ENCODE measurements at regions not wholly inside any gene's neighbourhood (a gene's known extent, or its start where the extent isn't known, plus 50 kb on each side); places are given as distances from the start of the nearest gene placed in this dataset.

GRCh38 chr10:55897490-55897921, 463.6 kb downstream of the ZWINT start:
- TF ChIP-seq POLR2AphosphoS5 (IDR thresholded peaks at IDR 0.05; ENCODE audit: insufficient read depth in 1 of 2, low read depth in 1 of 2) (no peak), CTCF (IDR thresholded peaks at IDR 0.05) (no peak), POLR2A (IDR thresholded peaks at IDR 0.05) (no peak)
- intact Hi-C loops (cut with DNase I), result no loop called here
- H3K4me3 ChIP-seq, result no peak overlapping the region
- no peaks in the 10 kb centered on the region for H3K27me3 ChIP-seq
- H3K4me1 ChIP-seq, result no peaks in the 10 kb centered on the region
- H3K9me3 ChIP-seq, result no peaks in the 10 kb centered on the region
- H3K27ac ChIP-seq, result no peak overlapping the region
- no peaks in the 10 kb centered on the region for H3K36me3 ChIP-seq
- no peak for DNase-seq (ENCODE audit: extremely low spot score in 2 of 2)

- DNase-seq (ENCODE audit: extremely low spot score in 2 of 2), result no peak
- intact Hi-C loops (cut with DNase I), result no loop called here
- Histone ChIP-seq H3K9me3 (no peaks in the 10 kb centered on the region), H3K27ac (no peak overlapping the region), H3K4me1 (no peaks in the 10 kb centered on the region), H3K27me3 (no peaks in the 10 kb centered on the region), H3K4me3 (no peak overlapping the region), H3K36me3 (no peaks in the 10 kb centered on the region)
- no peak for TF ChIP-seq POLR2AphosphoS5 (IDR thresholded peaks at IDR 0.05; ENCODE audit: insufficient read depth in 1 of 2, low read depth in 1 of 2)
- TF ChIP-seq CTCF (IDR thresholded peaks at IDR 0.05), result no peak
Measured at GRCh38 chr10:55892276-55892675, 468.8 kb downstream of the ZWINT start.

- H3K27me3 ChIP-seq, result no peaks in the 10 kb centered on the region
- H3K9me3 ChIP-seq, result no peaks in the 10 kb centered on the region
- no peaks in the 10 kb centered on the region for H3K36me3 ChIP-seq
- DNase-seq (ENCODE audit: extremely low spot score in 2 of 2), result no peak
- intact Hi-C loops (cut with DNase I), result no loop called here
- no peak overlapping the region for H3K4me3 ChIP-seq
- H3K27ac ChIP-seq, result no peak overlapping the region
- H3K4me1 ChIP-seq, result no peaks in the 10 kb centered on the region
- TF ChIP-seq POLR2A (IDR thresholded peaks at IDR 0.05), result no peak
- TF ChIP-seq CTCF (IDR thresholded peaks at IDR 0.05), result no peak
- TF ChIP-seq POLR2AphosphoS5 (IDR thresholded peaks at IDR 0.05; ENCODE audit: insufficient read depth in 1 of 2, low read depth in 1 of 2), result no peak
Measured at GRCh38 chr10:55881588-55881987, 479.5 kb downstream of the ZWINT start.

- no peaks in the 10 kb centered on the region for H3K9me3 ChIP-seq
- H3K27me3 ChIP-seq, result no peaks in the 10 kb centered on the region
- H3K27ac ChIP-seq, result no peak overlapping the region
- intact Hi-C loops (cut with DNase I), result no loop called here
- no peak for TF ChIP-seq CTCF (IDR thresholded peaks at IDR 0.05)
- no peak for TF ChIP-seq POLR2AphosphoS5 (IDR thresholded peaks at IDR 0.05; ENCODE audit: insufficient read depth in 1 of 2, low read depth in 1 of 2)
- TF ChIP-seq POLR2A (IDR thresholded peaks at IDR 0.05), result no peak
- no peaks in the 10 kb centered on the region for H3K36me3 ChIP-seq
- no peak for DNase-seq (ENCODE audit: extremely low spot score in 2 of 2)
- H3K4me3 ChIP-seq, result no peak overlapping the region
- H3K4me1 ChIP-seq, result no peaks in the 10 kb centered on the region
Measured at GRCh38 chr10:55873485-55873884, 487.6 kb downstream of the ZWINT start.

- Histone ChIP-seq H3K27me3 (no peaks in the 10 kb centered on the region), H3K4me1 (no peaks in the 10 kb centered on the region), H3K4me3 (no peak overlapping the region), H3K36me3 (no peaks in the 10 kb centered on the region), H3K9me3 (no peaks in the 10 kb centered on the region), H3K27ac (no peak overlapping the region)
- no peak for TF ChIP-seq POLR2AphosphoS5 (IDR thresholded peaks at IDR 0.05; ENCODE audit: insufficient read depth in 1 of 2, low read depth in 1 of 2)
- TF ChIP-seq CTCF (IDR thresholded peaks at IDR 0.05), result no peak
- no peak for TF ChIP-seq POLR2A (IDR thresholded peaks at IDR 0.05)
- no peak for DNase-seq (ENCODE audit: extremely low spot score in 2 of 2)
- intact Hi-C loops (cut with DNase I), result no loop called here
Measured at GRCh38 chr10:55870186-55870585, 490.9 kb downstream of the ZWINT start.

All from vagina (tissue), 2 donors.